ENCODE measurements at regions not wholly inside any gene's neighbourhood (a gene's known extent, or its start where the extent isn't known, plus 50 kb on each side); places are given as distances from the start of the nearest gene placed in this dataset.

DNA sequence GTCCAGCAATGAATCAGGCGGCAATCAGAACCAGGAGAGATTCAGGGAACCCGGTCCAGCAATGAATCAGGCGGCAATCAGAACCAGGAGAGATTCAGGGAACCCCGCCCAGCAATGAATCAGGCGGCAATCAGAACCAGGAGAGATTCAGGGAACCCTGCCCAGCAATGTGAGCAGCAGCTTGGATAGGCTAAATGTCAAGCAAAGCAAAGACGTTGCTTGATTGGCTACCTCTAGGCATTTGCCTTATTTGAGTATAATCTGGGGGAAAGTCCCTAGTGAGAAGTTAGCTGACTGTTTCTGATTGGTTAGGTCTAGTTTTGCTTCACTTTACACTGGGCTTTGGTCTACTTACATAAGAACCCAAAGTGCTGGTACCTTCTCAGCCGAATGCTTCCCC lies 1212.2 kb upstream of the TENM3 start:
- TF ChIP-seq, protein P1, sequence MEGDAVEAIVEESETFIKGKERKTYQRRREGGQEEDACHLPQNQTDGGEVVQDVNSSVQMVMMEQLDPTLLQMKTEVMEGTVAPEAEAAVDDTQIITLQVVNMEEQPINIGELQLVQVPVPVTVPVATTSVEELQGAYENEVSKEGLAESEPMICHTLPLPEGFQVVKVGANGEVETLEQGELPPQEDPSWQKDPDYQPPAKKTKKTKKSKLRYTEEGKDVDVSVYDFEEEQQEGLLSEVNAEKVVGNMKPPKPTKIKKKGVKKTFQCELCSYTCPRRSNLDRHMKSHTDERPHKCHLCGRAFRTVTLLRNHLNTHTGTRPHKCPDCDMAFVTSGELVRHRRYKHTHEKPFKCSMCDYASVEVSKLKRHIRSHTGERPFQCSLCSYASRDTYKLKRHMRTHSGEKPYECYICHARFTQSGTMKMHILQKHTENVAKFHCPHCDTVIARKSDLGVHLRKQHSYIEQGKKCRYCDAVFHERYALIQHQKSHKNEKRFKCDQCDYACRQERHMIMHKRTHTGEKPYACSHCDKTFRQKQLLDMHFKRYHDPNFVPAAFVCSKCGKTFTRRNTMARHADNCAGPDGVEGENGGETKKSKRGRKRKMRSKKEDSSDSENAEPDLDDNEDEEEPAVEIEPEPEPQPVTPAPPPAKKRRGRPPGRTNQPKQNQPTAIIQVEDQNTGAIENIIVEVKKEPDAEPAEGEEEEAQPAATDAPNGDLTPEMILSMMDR (IDR thresholded peaks at IDR 0.05; ENCODE audit: insufficient read depth, low read length) = no peak
- TF ChIP-seq POLR2AphosphoS5 (IDR thresholded peaks at IDR 0.05; ENCODE audit: low read depth) = no peak

Measured in HL-60 (cell line).